HEK293 (cell line): ENCODE measurements at regions not wholly inside any gene's neighbourhood (a gene's known extent, or its start where the extent isn't known, plus 50 kb on each side); places are given as distances from the start of the nearest gene placed in this dataset.
A peak's percentile ranks its signal among the peaks of the same experiment; 100 is the strongest.

ENCODE experiments used
- CTCF ChIA-PET: fragments of 350-600 bp; formaldehyde crosslinking; extraction: SDS; loops from one replicate; lab custom pipeline; 2021; ENCODE audit warnings: antibody characterized with exemption; lab: Yijun Ruan, JAX
- POLR2A ChIA-PET: fragments of 300-600 bp; formaldehyde crosslinking; extraction: SDS; loops from one replicate; lab custom pipeline; 2020; ENCODE audit warnings: antibody characterized with exemption, inconsistent platforms; lab: Yijun Ruan, JAX
- H3K27ac ChIP-seq: fragments of 200-500 bp; sonication (Bioruptor generic); 2 replicates; pipeline ENCODE4 v1.5.1; 2014; ENCODE audit warnings: low read depth, low read length, control low read depth, inconsistent platforms; ENCODE audit errors: extremely low read depth
- H3K36me3 ChIP-seq, 2 experiments: fragments of 200-500 bp in 1 of 2; sonication (Bioruptor generic) in 1 of 2; 1 replicate in 1 of 2; 2 replicates in 1 of 2; pipeline ENCODE4 v1.5.1; 2014 to 2017; ENCODE audit warnings: inconsistent platforms in 2 of 2, low read length in 2 of 2; ENCODE audit not compliant: control insufficient read depth in 2 of 2, insufficient read depth in 1 of 2
- H3K4me1 ChIP-seq: fragments of 200-500 bp; sonication (Bioruptor generic); 2 replicates; pipeline ENCODE4 v1.5.1; 2014; ENCODE audit warnings: mild to moderate bottlenecking, low read length, inconsistent platforms; ENCODE audit not compliant: control insufficient read depth, insufficient read depth
- H3K4me3 ChIP-seq: 2 replicates; pipeline ENCODE4 v1.5.1; 2011; ENCODE audit warnings: low read depth, mild to moderate bottlenecking, control low read depth, low read length, moderate library complexity
- H3K9me3 ChIP-seq: fragments of 200-500 bp; sonication (Bioruptor generic); 2 replicates; pipeline ENCODE4 v1.5.1; 2014; ENCODE audit warnings: low read depth, low read length, inconsistent platforms; ENCODE audit not compliant: control insufficient read depth, insufficient read depth
- MYNN ChIP-seq: fragments of 450-650 bp; formaldehyde crosslinking; IDR thresholded peaks from 2 replicates; pipeline ENCODE4 v1.5.1; 2016; ENCODE audit warnings: missing biosample characterization, missing genetic modification characterization, borderline replicate concordance
- MZF1 ChIP-seq: fragments of 450-650 bp; formaldehyde crosslinking; IDR thresholded peaks from 2 replicates; pipeline ENCODE4 v1.5.1; 2017; ENCODE audit warnings: missing biosample characterization, missing genetic modification characterization, borderline replicate concordance
- OSR2 ChIP-seq: fragments of 450-650 bp; formaldehyde crosslinking; IDR thresholded peaks from 2 replicates; pipeline ENCODE4 v1.5.1; 2016; ENCODE audit warnings: missing biosample characterization, missing genetic modification characterization
- RBAK ChIP-seq: fragments of 450-650 bp; formaldehyde crosslinking; IDR thresholded peaks from 2 replicates; pipeline ENCODE4 v1.5.1; 2016; ENCODE audit warnings: missing biosample characterization, missing genetic modification characterization
- REST ChIP-seq: fragments of 450-650 bp; formaldehyde crosslinking; IDR thresholded peaks from 2 replicates; pipeline ENCODE4 v1.5.1; 2016; ENCODE audit warnings: missing biosample characterization, missing genetic modification characterization
- SP2 ChIP-seq: fragments of 450-650 bp; formaldehyde crosslinking; IDR thresholded peaks from 2 replicates; pipeline ENCODE4 v1.5.1; 2016; ENCODE audit warnings: missing biosample characterization, missing genetic modification characterization
- YY1 ChIP-seq: fragments of 450-650 bp; formaldehyde crosslinking; IDR thresholded peaks from 2 replicates; pipeline ENCODE4 v1.5.1; 2018; ENCODE audit warnings: missing biosample characterization, missing genetic modification characterization
- ZBTB49 ChIP-seq: fragments of 450-650 bp; formaldehyde crosslinking; IDR thresholded peaks from 2 replicates; pipeline ENCODE4 v1.5.1; 2016; ENCODE audit warnings: missing biosample characterization, missing genetic modification characterization, low read depth
- ZFP37 ChIP-seq: fragments of 450-650 bp; formaldehyde crosslinking; IDR thresholded peaks from 2 replicates; pipeline ENCODE4 v1.5.1; 2016; ENCODE audit warnings: missing biosample characterization, missing genetic modification characterization
- ZFP69B ChIP-seq: fragments of 450-650 bp; formaldehyde crosslinking; IDR thresholded peaks from 2 replicates; pipeline ENCODE4 v1.5.1; 2016; ENCODE audit warnings: missing biosample characterization, missing genetic modification characterization
- ZNF114 ChIP-seq: fragments of 450-650 bp; formaldehyde crosslinking; IDR thresholded peaks from 2 replicates; pipeline ENCODE4 v1.5.0; 2017; ENCODE audit warnings: missing biosample characterization, missing genetic modification characterization
- ZNF157 ChIP-seq: fragments of 450-650 bp; formaldehyde crosslinking; IDR thresholded peaks from 2 replicates; pipeline ENCODE4 v1.5.1; 2016; ENCODE audit warnings: missing biosample characterization, missing genetic modification characterization
- ZNF19 ChIP-seq: fragments of 450-650 bp; formaldehyde crosslinking; IDR thresholded peaks from 2 replicates; pipeline ENCODE4; 2016; ENCODE audit warnings: missing biosample characterization, missing genetic modification characterization, low read depth
- ZNF211 ChIP-seq: fragments of 450-650 bp; formaldehyde crosslinking; IDR thresholded peaks from 2 replicates; pipeline ENCODE4 v1.5.1; 2016; ENCODE audit warnings: low read depth, missing biosample characterization, missing genetic modification characterization
- ZNF223 ChIP-seq: fragments of 450-650 bp; formaldehyde crosslinking; IDR thresholded peaks from 2 replicates; pipeline ENCODE4 v1.5.1; 2016; ENCODE audit warnings: missing biosample characterization, missing genetic modification characterization
- ZNF23 ChIP-seq: fragments of 450-650 bp; formaldehyde crosslinking; IDR thresholded peaks from 2 replicates; pipeline ENCODE4 v1.5.1; 2016; ENCODE audit warnings: missing biosample characterization, missing genetic modification characterization, borderline replicate concordance
- ZNF239 ChIP-seq: fragments of 450-650 bp; formaldehyde crosslinking; IDR thresholded peaks from 2 replicates; pipeline ENCODE4 v1.5.1; 2016; ENCODE audit warnings: missing biosample characterization, missing genetic modification characterization
- ZNF292 ChIP-seq: fragments of 450-650 bp; formaldehyde crosslinking; IDR thresholded peaks from 2 replicates; pipeline ENCODE4 v1.5.1; 2016; ENCODE audit warnings: low read depth, missing biosample characterization, missing genetic modification characterization, borderline replicate concordance
- ZNF335 ChIP-seq: fragments of 450-650 bp; formaldehyde crosslinking; conservative IDR thresholded peaks from 2 replicates; pipeline ENCODE4 v1.5.1; 2016; ENCODE audit warnings: missing biosample characterization, missing genetic modification characterization
- ZNF48 ChIP-seq: fragments of 450-650 bp; formaldehyde crosslinking; IDR thresholded peaks from 2 replicates; pipeline ENCODE4 v1.5.1; 2016; ENCODE audit warnings: missing biosample characterization, missing genetic modification characterization
- ZNF544 ChIP-seq: fragments of 450-650 bp; formaldehyde crosslinking; IDR thresholded peaks from 2 replicates; pipeline ENCODE4 v1.5.0; 2017; ENCODE audit warnings: missing biosample characterization, missing genetic modification characterization
- ZNF560 ChIP-seq: fragments of 450-650 bp; formaldehyde crosslinking; IDR thresholded peaks from 2 replicates; pipeline ENCODE4 v1.5.1; 2017; ENCODE audit warnings: missing biosample characterization, missing genetic modification characterization, borderline replicate concordance
- ZNF561 ChIP-seq: fragments of 450-650 bp; IDR thresholded peaks from 2 replicates; pipeline ENCODE4 v1.5.1; 2018; ENCODE audit warnings: missing biosample characterization, missing genetic modification characterization, borderline replicate concordance
- ZNF624 ChIP-seq: fragments of 450-650 bp; formaldehyde crosslinking; IDR thresholded peaks from 2 replicates; pipeline ENCODE4 v1.5.1; 2017; ENCODE audit warnings: missing biosample characterization, missing genetic modification characterization
- ZNF654 ChIP-seq: fragments of 450-650 bp; formaldehyde crosslinking; IDR thresholded peaks from 2 replicates; pipeline ENCODE4 v1.5.1; 2016; ENCODE audit warnings: low read depth, missing biosample characterization, missing genetic modification characterization
- ZNF692 ChIP-seq: fragments of 450-650 bp; formaldehyde crosslinking; IDR thresholded peaks from 2 replicates; pipeline ENCODE4 v1.5.1; 2016; ENCODE audit warnings: missing biosample characterization, missing genetic modification characterization
- ZXDB ChIP-seq: fragments of 450-650 bp; formaldehyde crosslinking; IDR thresholded peaks from 2 replicates; pipeline ENCODE4 v1.5.1; 2016; ENCODE audit warnings: missing biosample characterization, missing genetic modification characterization
- TF ChIP-seq, protein P1 (sequence below): fragments of 450-650 bp; formaldehyde crosslinking; IDR thresholded peaks from 2 replicates; pipeline ENCODE4 v1.5.1; 2016; ENCODE audit warnings: missing biosample characterization, missing genetic modification characterization

DNA sequence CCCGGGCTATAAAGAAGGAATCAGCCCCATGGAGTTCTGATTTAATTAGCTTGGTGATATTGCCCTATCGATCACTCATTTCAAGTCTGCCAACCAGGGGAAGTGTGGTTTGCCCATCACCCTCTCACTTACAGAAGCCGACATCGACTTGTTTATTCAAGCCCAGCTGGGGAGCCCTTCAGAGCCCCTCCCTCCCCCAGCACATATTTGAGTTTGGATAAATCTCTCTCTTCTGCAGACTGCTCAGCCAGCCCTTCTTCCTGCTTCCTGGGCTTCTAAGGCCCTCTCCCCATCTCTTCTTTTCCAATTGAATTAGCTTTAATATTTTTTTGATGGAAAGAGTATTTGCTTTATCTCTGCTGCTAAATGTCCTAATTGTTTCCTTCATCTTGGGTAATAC lies 299.0 kb downstream of the MIAT start:
- Histone ChIP-seq H3K9me3 (no peaks in the 10 kb centered on the region), H3K27ac (no peak overlapping the region), H3K4me1 (no peaks in the 10 kb centered on the region), H3K36me3 (no peaks in the 10 kb centered on the region), H3K4me3 (no peak overlapping the region)
- no peak for TF ChIP-seq ZNF624 (tag by site-specific recombination)
- TF ChIP-seq OSR2 (tag by site-specific recombination) = no peak
- TF ChIP-seq ZNF654 = no peak
- no peak for TF ChIP-seq ZBTB49 (tag by site-specific recombination)
- TF ChIP-seq RBAK = no peak
- no peak for TF ChIP-seq YY1 (tag by site-specific recombination)
- TF ChIP-seq ZFP37 = no peak
- TF ChIP-seq MYNN (tag by site-specific recombination) = no peak
- no peak for TF ChIP-seq ZNF223 (tag by site-specific recombination)
- TF ChIP-seq, protein P1, sequence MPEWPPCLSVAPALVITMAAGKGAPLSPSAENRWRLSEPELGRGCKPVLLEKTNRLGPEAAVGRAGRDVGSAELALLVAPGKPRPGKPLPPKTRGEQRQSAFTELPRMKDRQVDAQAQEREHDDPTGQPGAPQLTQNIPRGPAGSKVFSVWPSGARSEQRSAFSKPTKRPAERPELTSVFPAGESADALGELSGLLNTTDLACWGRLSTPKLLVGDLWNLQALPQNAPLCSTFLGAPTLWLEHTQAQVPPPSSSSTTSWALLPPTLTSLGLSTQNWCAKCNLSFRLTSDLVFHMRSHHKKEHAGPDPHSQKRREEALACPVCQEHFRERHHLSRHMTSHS = no peak
- TF ChIP-seq ZNF292 = no peak
- no peak for TF ChIP-seq SP2 (tag by site-specific recombination)
- no peak for TF ChIP-seq ZNF560 (tag by site-specific recombination)
- no peak for TF ChIP-seq ZNF19 (tag by site-specific recombination)
- CTCF ChIA-PET = no interaction called here
- POLR2A ChIA-PET = interaction anchor here (0.6 kb wide), 2 partner anchors 37 to 1950 kb away, joined by 3 read pairs; no protein-coding TSS in a partner anchor

- POLR2A ChIA-PET = no interaction called here
- CTCF ChIA-PET = interaction anchor here (0.6 to 0.7 kb wide), 2 partner anchors 59 to 324 kb away, joined by 3 to 4 read pairs; no protein-coding TSS in a partner anchor
- no peaks in the 10 kb centered on the region for H3K36me3 ChIP-seq
- TF ChIP-seq ZXDB (tag by site-specific recombination) (no peak), ZFP69B (no peak), ZNF114 (tag by site-specific recombination) (no peak), ZNF23 (tag by site-specific recombination) (no peak), ZNF692 (no peak), ZNF544 (no peak), ZNF239 (tag by site-specific recombination) (peak; percentile 90), ZNF292 (no peak)
- no peak overlapping the region for H3K4me3 ChIP-seq
- no peaks in the 10 kb centered on the region for H3K9me3 ChIP-seq
- H3K4me1 ChIP-seq = no peaks in the 10 kb centered on the region
- no peak overlapping the region for H3K27ac ChIP-seq
Measured at GRCh38 chr22:26957176-26957575, 299.8 kb downstream of the MIAT start.

DNA sequence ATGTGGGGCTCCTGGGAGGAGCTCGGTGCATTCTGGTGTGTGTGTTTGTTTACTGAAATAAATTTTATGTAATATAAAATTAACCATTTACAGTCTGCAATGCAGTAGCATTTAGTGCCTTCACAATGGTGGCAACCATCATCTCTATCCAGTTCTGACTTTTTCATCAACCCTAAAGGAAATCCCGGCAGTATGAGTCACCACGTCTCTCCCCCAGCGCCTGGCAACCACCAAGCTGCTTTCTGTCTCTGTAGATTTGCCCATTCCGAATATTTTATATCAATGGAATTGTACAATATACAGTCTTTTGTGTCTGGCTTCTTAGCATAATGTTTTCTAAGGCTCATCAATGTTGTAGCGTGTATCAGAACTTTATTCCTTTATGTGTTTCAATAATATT lies 300.5 kb downstream of the MIAT start:
- CTCF ChIA-PET = no interaction called here
- H3K36me3 ChIP-seq = no peaks in the 10 kb centered on the region
- POLR2A ChIA-PET = no interaction called here
- H3K9me3 ChIP-seq = no peaks in the 10 kb centered on the region
- no peak overlapping the region for H3K4me3 ChIP-seq
- H3K27ac ChIP-seq = no peak overlapping the region
- H3K4me1 ChIP-seq = no peaks in the 10 kb centered on the region
- TF ChIP-seq ZNF335 (tag by site-specific recombination) (no peak), ZNF211 (tag by site-specific recombination) (no peak), REST (tag by site-specific recombination) (no peak), ZNF48 (tag by site-specific recombination) (no peak), ZNF157 (no peak), ZXDB (tag by site-specific recombination) (no peak), ZNF561 (tag by site-specific recombination) (no peak), MZF1 (tag by site-specific recombination) (no peak), ZNF624 (tag by site-specific recombination) (no peak)
